Right atrium auricular region (tissue), 2 donors: ENCODE measurements at regions not wholly inside any gene's neighbourhood (a gene's known extent, or its start where the extent isn't known, plus 50 kb on each side); places are given as distances from the start of the nearest gene placed in this dataset.
"Not testable (repeated sequence)": the region's sequence is repeated elsewhere in the genome, so short reads cannot be mapped to it uniquely, and the experiment has no call there.

Experiments
- DNase-seq: peaks from one replicate; pipeline ENCODE4 v3.0.0-alpha.2; 2019; ENCODE audit warnings: low spot score
- H3K27ac ChIP-seq, 2 donors: fragments of 200-600 bp; sonication (generic); 1 replicate in 1 of 2; 2 replicates in 1 of 2; pipeline ENCODE4 v1.5.1; 2016 to 2019
- H3K27me3 ChIP-seq, 2 donors: fragments of 200-600 bp; sonication (generic); one replicate each; pipeline versions ENCODE4 v1.5.1 to v1.6.0; 2017 to 2019
- H3K36me3 ChIP-seq: fragments of 200-600 bp; sonication (generic); one replicate; pipeline ENCODE4 v1.5.1; 2016
- H3K4me1 ChIP-seq, 2 donors: fragments of 200-600 bp; sonication (generic); one replicate each; pipeline versions ENCODE4 v1.5.1 to v1.6.0; 2017 to 2019
- H3K4me3 ChIP-seq, 2 donors: fragments of 200-600 bp; sonication (generic); 1 replicate in 1 of 2; 2 replicates in 1 of 2; pipeline ENCODE4 v1.5.1; 2017 to 2019; ENCODE audit warnings: mild to moderate bottlenecking in 1 of 2, moderate library complexity in 1 of 2
- H3K9me3 ChIP-seq, 2 donors: fragments of 200-600 bp; sonication (generic); one replicate each; pipeline ENCODE4 v1.5.1; 2019
- TF ChIP-seq, protein P1 (sequence below), 2 donors: fragments of 200-600 bp; sonication (generic); IDR thresholded peaks; one replicate each; pipeline ENCODE4 v1.5.1; 2019; ENCODE audit warnings: antibody characterized with exemption in 2 of 2

DNA sequence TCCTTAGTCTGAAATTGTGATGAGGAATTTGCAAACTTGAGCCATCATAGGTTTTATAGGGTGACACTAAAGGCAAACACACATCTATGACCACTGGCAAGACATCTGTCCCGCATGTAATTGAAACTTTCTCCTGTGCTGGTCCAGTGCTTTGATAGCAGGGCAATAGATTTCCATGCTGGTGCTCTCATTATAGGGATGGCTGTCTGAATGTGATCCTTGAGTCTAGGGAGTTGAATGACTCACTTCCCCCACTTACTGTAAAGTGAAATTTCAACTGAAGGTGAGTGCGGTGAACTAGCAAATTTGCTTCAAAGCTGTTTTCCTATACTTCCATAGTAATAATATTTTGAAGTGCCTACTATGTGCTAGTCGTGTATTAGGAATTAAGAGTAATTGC, 1630.0 kb downstream of the STIM2 start:
- Histone ChIP-seq H3K9me3 (no peaks in the 10 kb centered on the region), H3K36me3 (no peaks in the 10 kb centered on the region), H3K4me1 (no peaks in the 10 kb centered on the region), H3K27ac (no peak overlapping the region), H3K27me3 (no peaks in the 10 kb centered on the region), H3K4me3 (no peak overlapping the region)
- TF ChIP-seq, protein P1, sequence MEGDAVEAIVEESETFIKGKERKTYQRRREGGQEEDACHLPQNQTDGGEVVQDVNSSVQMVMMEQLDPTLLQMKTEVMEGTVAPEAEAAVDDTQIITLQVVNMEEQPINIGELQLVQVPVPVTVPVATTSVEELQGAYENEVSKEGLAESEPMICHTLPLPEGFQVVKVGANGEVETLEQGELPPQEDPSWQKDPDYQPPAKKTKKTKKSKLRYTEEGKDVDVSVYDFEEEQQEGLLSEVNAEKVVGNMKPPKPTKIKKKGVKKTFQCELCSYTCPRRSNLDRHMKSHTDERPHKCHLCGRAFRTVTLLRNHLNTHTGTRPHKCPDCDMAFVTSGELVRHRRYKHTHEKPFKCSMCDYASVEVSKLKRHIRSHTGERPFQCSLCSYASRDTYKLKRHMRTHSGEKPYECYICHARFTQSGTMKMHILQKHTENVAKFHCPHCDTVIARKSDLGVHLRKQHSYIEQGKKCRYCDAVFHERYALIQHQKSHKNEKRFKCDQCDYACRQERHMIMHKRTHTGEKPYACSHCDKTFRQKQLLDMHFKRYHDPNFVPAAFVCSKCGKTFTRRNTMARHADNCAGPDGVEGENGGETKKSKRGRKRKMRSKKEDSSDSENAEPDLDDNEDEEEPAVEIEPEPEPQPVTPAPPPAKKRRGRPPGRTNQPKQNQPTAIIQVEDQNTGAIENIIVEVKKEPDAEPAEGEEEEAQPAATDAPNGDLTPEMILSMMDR (IDR thresholded peaks at IDR 0.05): no peak
- DNase-seq: no peak

DNA sequence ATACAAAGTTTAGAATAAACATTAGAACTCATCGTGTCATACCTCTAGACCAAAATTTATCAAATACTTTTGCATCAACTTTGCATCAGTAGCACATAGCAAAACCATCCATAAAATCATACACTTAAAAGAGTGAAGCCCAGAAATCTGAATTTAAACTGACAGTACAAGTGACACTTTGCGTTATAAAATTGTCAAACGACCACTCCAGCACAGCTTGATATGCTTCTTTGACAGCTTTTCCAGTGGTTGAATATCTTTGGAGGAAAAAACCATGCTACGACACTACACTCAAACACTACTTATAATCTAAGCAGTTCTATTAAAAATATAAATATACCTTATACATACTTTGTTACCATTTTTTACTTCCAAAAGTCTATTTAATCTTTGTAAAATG, 1644.4 kb downstream of the STIM2 start:
- no peak overlapping the region for H3K4me3 ChIP-seq
- no peaks in the 10 kb centered on the region for H3K4me1 ChIP-seq
- no peaks in the 10 kb centered on the region for H3K9me3 ChIP-seq
- H3K27me3 ChIP-seq: no peaks in the 10 kb centered on the region
- DNase-seq: no peak
- H3K27ac ChIP-seq: no peak overlapping the region
- TF ChIP-seq, protein P1 (IDR thresholded peaks at IDR 0.05): no peak
- no peaks in the 10 kb centered on the region for H3K36me3 ChIP-seq

DNA sequence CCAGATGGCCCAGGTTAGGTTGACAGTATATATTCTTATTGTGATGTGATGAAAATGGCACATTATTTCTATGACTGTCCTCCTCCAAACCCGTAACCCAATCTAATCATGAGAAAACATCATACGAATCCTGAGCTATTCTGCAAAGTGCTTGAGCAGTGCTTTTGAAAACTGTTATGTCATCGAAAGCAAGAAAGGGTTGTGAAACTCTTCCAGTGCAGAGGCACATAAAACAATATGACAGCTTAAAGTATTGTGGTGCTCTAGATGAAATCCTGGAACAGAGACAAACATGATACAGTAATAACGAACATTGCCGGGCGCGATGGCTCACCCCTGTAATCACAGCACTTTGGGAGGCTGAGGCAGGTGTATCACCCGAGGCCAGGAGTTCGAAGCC, 1648.0 kb downstream of the STIM2 start:
- Histone ChIP-seq H3K27me3 (no peaks in the 10 kb centered on the region), H3K36me3 (no peaks in the 10 kb centered on the region), H3K4me1 (no peaks in the 10 kb centered on the region), H3K4me3 (no peak overlapping the region), H3K27ac (no peak overlapping the region), H3K9me3 (no peaks in the 10 kb centered on the region)
- TF ChIP-seq, protein P1 (IDR thresholded peaks at IDR 0.05): no peak
- DNase-seq: no peak

DNA sequence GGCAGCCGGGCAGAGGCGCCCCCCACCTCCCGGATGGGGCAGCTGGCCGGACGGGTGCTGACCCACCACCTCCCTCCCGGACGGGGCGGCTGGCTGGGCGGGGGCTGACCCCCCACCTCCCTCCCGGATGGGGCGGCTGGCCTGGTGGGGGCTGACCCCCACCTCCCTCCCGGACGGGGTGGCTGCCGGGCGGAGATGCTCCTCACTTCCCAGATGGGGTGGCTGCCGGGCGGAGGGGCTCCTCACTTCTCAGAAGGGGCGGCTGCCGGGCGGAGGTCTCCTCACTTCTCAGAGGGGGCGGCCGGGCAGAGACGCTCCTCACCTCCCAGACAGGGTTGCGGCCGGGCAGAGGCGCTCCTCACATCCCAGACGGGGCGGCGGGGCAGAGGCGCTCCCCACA, 1654.1 kb downstream of the STIM2 start:
- H3K36me3 ChIP-seq, H3K27me3 ChIP-seq, H3K4me1 ChIP-seq, DNase-seq, H3K27ac ChIP-seq, H3K9me3 ChIP-seq, H3K4me3 ChIP-seq: not testable (repeated sequence)

DNA sequence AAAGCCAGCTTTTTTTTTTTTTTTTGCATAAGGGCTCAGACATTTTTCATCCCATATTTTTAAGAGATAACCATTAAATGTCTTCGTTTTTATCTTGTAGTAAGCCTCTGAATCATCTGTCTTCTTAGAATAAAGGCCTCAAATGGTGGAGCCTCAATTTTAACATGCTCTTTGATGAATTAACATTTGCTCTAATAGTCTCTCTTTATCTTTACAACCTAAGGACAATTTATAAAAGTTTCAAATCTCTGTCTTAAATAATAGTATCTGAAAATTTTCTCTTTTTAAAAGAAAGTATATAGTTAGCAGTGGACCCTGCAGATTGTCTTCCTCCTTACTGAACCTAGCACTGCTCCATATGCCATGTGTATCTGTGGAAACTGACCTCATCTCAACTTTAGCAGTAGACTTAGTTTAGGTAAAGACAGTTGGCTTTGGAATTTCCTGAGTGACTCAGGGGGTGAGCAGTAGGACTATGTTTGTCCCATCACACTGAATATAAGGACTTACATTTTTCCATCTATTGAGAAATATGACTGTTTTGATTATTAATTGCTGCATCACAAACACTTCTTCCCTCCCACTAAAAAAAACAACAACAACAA, 1658.0 kb downstream of the STIM2 start:
- Histone ChIP-seq H3K27me3 (no peaks in the 10 kb centered on the region), H3K4me1 (no peaks in the 10 kb centered on the region), H3K27ac (no peak overlapping the region), H3K9me3 (no peaks in the 10 kb centered on the region), H3K36me3 (no peaks in the 10 kb centered on the region), H3K4me3 (no peak overlapping the region)
- TF ChIP-seq, protein P1 (IDR thresholded peaks at IDR 0.05): no peak
- no peak for DNase-seq

DNA sequence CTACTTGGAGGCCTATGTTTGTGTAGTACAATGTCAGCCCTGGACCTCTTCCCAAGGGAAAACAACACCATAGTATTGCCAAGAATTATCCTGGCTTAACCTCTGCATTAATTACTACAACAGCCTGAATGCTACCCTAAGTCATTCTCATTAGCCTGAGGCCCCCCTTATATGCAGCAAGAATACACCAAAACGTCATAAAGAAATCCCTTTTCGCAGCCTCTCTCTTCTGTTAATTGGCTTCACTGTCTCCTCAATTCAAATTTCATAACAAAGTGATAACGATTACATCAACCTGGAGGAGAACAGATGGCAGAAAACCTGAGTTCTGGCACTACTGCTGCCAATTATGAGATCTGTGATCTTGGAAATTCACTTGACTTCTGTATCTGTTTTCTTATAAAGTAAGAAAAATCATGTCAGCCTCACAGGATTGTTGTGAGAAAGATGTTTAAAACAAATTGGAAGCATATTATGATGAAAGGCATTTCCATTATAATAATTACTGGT, 1663.1 kb downstream of the STIM2 start:
- TF ChIP-seq, protein P1 (IDR thresholded peaks at IDR 0.05): no peak
- Histone ChIP-seq H3K4me3 (no peak overlapping the region), H3K27me3 (no peaks in the 10 kb centered on the region), H3K9me3 (no peaks in the 10 kb centered on the region), H3K4me1 (no peaks in the 10 kb centered on the region), H3K36me3 (no peaks in the 10 kb centered on the region), H3K27ac (no peak overlapping the region)
- DNase-seq: no peak
